ENCODE measurements at regions not wholly inside any gene's neighbourhood (a gene's known extent, or its start where the extent isn't known, plus 50 kb on each side); places are given as distances from the start of the nearest gene placed in this dataset.

- Histone ChIP-seq H3K27me3 (ENCODE audit: insufficient read depth, low read length, poor library complexity, severe bottlenecking) (no peaks in the 10 kb centered on the region), H3K27ac (ENCODE audit: low read depth, low read length) (no peak overlapping the region), H3K36me3 (ENCODE audit: insufficient read depth, low read length) (no peaks in the 10 kb centered on the region), H3K9me3 (ENCODE audit: low read length) (no peaks in the 10 kb centered on the region), H3K4me1 (ENCODE audit: insufficient read depth, low read length) (no peaks in the 10 kb centered on the region), H3K4me3 (ENCODE audit: low read length) (no peak overlapping the region)
- H3K4me1 Mint-ChIP-seq: no peaks in the 10 kb centered on the region
- H3K36me3 Mint-ChIP-seq: no peaks in the 10 kb centered on the region
- H3K4me3 Mint-ChIP-seq: no peak overlapping the region
- peaks cover 0 to 29% (median 6%) of the 10 kb centered on the region in 5 donors for H3K9me3 Mint-ChIP-seq
- H3K27me3 Mint-ChIP-seq: no peaks in the 10 kb centered on the region
- H3K27ac Mint-ChIP-seq: no peak overlapping the region
- ChIA-PET POLR2A (no interaction called here), CTCF (interaction anchor here (1.0 kb wide), 1 partner anchor 10 kb away, joined by 3 read pairs; no protein-coding TSS in a partner anchor)
- DNase-seq: no peak
These were observed 1293.6 kb upstream of the TENM3 start for GRCh38 chr4:180949424-180950213.

- no peak overlapping the region for H3K27ac Mint-ChIP-seq
These were observed 1292.8 kb upstream of the TENM3 start for GRCh38 chr4:180950377-180950776.

GRCh38 chr4:180951312-180951711, 1291.9 kb upstream of the TENM3 start:
- H3K36me3 ChIP-seq (ENCODE audit: insufficient read depth, low read length): no peaks in the 10 kb centered on the region
- H3K4me1 Mint-ChIP-seq: no peaks in the 10 kb centered on the region
- H3K27me3 Mint-ChIP-seq: no peaks in the 10 kb centered on the region
- POLR2A ChIA-PET: no interaction called here
- no peak overlapping the region for H3K27ac ChIP-seq (ENCODE audit: low read depth, low read length)
- CTCF ChIA-PET: no interaction called here
- no peak overlapping the region for H3K4me3 ChIP-seq (ENCODE audit: low read length)
- DNase-seq: no peak
- H3K9me3 Mint-ChIP-seq: peaks cover 0 to 24% (median 4%) of the 10 kb centered on the region in 5 donors
- no peaks in the 10 kb centered on the region for H3K36me3 Mint-ChIP-seq
- H3K9me3 ChIP-seq (ENCODE audit: low read length): no peaks in the 10 kb centered on the region
- H3K27ac Mint-ChIP-seq: no peak overlapping the region
- H3K4me1 ChIP-seq (ENCODE audit: insufficient read depth, low read length): no peaks in the 10 kb centered on the region
- H3K4me3 Mint-ChIP-seq: no peak overlapping the region
- no peaks in the 10 kb centered on the region for H3K27me3 ChIP-seq (ENCODE audit: insufficient read depth, low read length, poor library complexity, severe bottlenecking)

More at GRCh38 chr4:180950377-180950776, 1292.8 kb upstream of the TENM3 start:
- Histone ChIP-seq H3K4me3 (ENCODE audit: low read length) (no peak overlapping the region), H3K36me3 (ENCODE audit: insufficient read depth, low read length) (no peaks in the 10 kb centered on the region), H3K9me3 (ENCODE audit: low read length) (no peaks in the 10 kb centered on the region), H3K27ac (ENCODE audit: low read depth, low read length) (no peak overlapping the region), H3K27me3 (ENCODE audit: insufficient read depth, low read length, poor library complexity, severe bottlenecking) (no peaks in the 10 kb centered on the region), H3K4me1 (ENCODE audit: insufficient read depth, low read length) (no peaks in the 10 kb centered on the region)
- ChIA-PET POLR2A (no interaction called here), CTCF (interaction anchor here (1.0 kb wide), 1 partner anchor 11 kb away, joined by 3 read pairs; no protein-coding TSS in a partner anchor)
- Mint-ChIP-seq H3K4me3 (no peak overlapping the region), H3K4me1 (no peaks in the 10 kb centered on the region), H3K36me3 (no peaks in the 10 kb centered on the region), H3K9me3 (peaks cover 0 to 29% (median 6%) of the 10 kb centered on the region in 5 donors), H3K27me3 (no peaks in the 10 kb centered on the region)
- DNase-seq: no peak

- Mint-ChIP-seq H3K27ac (no peak overlapping the region), H3K9me3 (peaks cover 0 to 10% (median 4%) of the 10 kb centered on the region in 5 donors), H3K4me1 (no peaks in the 10 kb centered on the region), H3K36me3 (no peaks in the 10 kb centered on the region), H3K27me3 (no peaks in the 10 kb centered on the region), H3K4me3 (no peak overlapping the region)
- ChIA-PET CTCF (no interaction called here), POLR2A (no interaction called here)
- Histone ChIP-seq H3K4me1 (ENCODE audit: insufficient read depth, low read length) (no peaks in the 10 kb centered on the region), H3K27ac (ENCODE audit: low read depth, low read length) (no peak overlapping the region), H3K36me3 (ENCODE audit: insufficient read depth, low read length) (no peaks in the 10 kb centered on the region), H3K9me3 (ENCODE audit: low read length) (no peaks in the 10 kb centered on the region), H3K4me3 (ENCODE audit: low read length) (no peak overlapping the region), H3K27me3 (ENCODE audit: insufficient read depth, low read length, poor library complexity, severe bottlenecking) (no peaks in the 10 kb centered on the region)
- no peak for DNase-seq
These were observed 1289.6 kb upstream of the TENM3 start for GRCh38 chr4:180953572-180953971.

GRCh38 chr4:180960743-180961401, 1282.3 kb upstream of the TENM3 start:
- H3K9me3 Mint-ChIP-seq: peaks cover 0 to 21% (median 3%) of the 10 kb centered on the region in 5 donors
- no peaks in the 10 kb centered on the region for H3K36me3 Mint-ChIP-seq
- Histone ChIP-seq H3K4me1 (ENCODE audit: insufficient read depth, low read length) (no peaks in the 10 kb centered on the region), H3K27ac (ENCODE audit: low read depth, low read length) (no peak overlapping the region), H3K4me3 (ENCODE audit: low read length) (no peak overlapping the region), H3K27me3 (ENCODE audit: insufficient read depth, low read length, poor library complexity, severe bottlenecking) (no peaks in the 10 kb centered on the region), H3K9me3 (ENCODE audit: low read length) (no peaks in the 10 kb centered on the region), H3K36me3 (ENCODE audit: insufficient read depth, low read length) (no peaks in the 10 kb centered on the region)
- no peaks in the 10 kb centered on the region for H3K27me3 Mint-ChIP-seq
- POLR2A ChIA-PET: no interaction called here
- CTCF ChIA-PET: no interaction called here
- H3K27ac Mint-ChIP-seq: no peak overlapping the region
- H3K4me3 Mint-ChIP-seq: no peak overlapping the region
- no peaks in the 10 kb centered on the region for H3K4me1 Mint-ChIP-seq
- no peak for DNase-seq

- POLR2A ChIA-PET: no interaction called here
- Histone ChIP-seq H3K36me3 (ENCODE audit: insufficient read depth, low read length) (no peaks in the 10 kb centered on the region), H3K27me3 (ENCODE audit: insufficient read depth, low read length, poor library complexity, severe bottlenecking) (no peaks in the 10 kb centered on the region), H3K9me3 (ENCODE audit: low read length) (no peaks in the 10 kb centered on the region), H3K4me1 (ENCODE audit: insufficient read depth, low read length) (no peaks in the 10 kb centered on the region), H3K27ac (ENCODE audit: low read depth, low read length) (no peak overlapping the region), H3K4me3 (ENCODE audit: low read length) (no peak overlapping the region)
- CTCF ChIA-PET: no interaction called here
- H3K4me1 Mint-ChIP-seq: no peaks in the 10 kb centered on the region
- H3K9me3 Mint-ChIP-seq: peaks cover 0 to 23% (median 3%) of the 10 kb centered on the region in 5 donors
- no peak for DNase-seq
- no peaks in the 10 kb centered on the region for H3K36me3 Mint-ChIP-seq
- no peak overlapping the region for H3K27ac Mint-ChIP-seq
- no peaks in the 10 kb centered on the region for H3K27me3 Mint-ChIP-seq
- no peak overlapping the region for H3K4me3 Mint-ChIP-seq
These were observed 1280.9 kb upstream of the TENM3 start for GRCh38 chr4:180962268-180962667.

GRCh38 chr4:180966312-180966711, 1276.9 kb upstream of the TENM3 start:
- H3K36me3 ChIP-seq (ENCODE audit: insufficient read depth, low read length): no peaks in the 10 kb centered on the region
- DNase-seq: no peak
- CTCF ChIA-PET: no interaction called here
- H3K36me3 Mint-ChIP-seq: no peaks in the 10 kb centered on the region
- no peak overlapping the region for H3K4me3 ChIP-seq (ENCODE audit: low read length)
- H3K4me1 ChIP-seq (ENCODE audit: insufficient read depth, low read length): no peaks in the 10 kb centered on the region
- H3K27ac ChIP-seq (ENCODE audit: low read depth, low read length): no peak overlapping the region
- H3K4me3 Mint-ChIP-seq: no peak overlapping the region
- H3K9me3 Mint-ChIP-seq: peaks cover 2 to 29% (median 8%) of the 10 kb centered on the region in 5 donors
- no peaks in the 10 kb centered on the region for H3K9me3 ChIP-seq (ENCODE audit: low read length)
- no peaks in the 10 kb centered on the region for H3K27me3 ChIP-seq (ENCODE audit: insufficient read depth, low read length, poor library complexity, severe bottlenecking)
- POLR2A ChIA-PET: no interaction called here
- no peaks in the 10 kb centered on the region for H3K27me3 Mint-ChIP-seq
- H3K27ac Mint-ChIP-seq: no peak overlapping the region
- no peaks in the 10 kb centered on the region for H3K4me1 Mint-ChIP-seq

GRCh38 chr4:180967936-180968335, 1275.3 kb upstream of the TENM3 start:
- Mint-ChIP-seq H3K27me3 (no peaks in the 10 kb centered on the region), H3K36me3 (no peaks in the 10 kb centered on the region), H3K27ac (no peak overlapping the region), H3K4me3 (no peak overlapping the region), H3K4me1 (no peaks in the 10 kb centered on the region), H3K9me3 (peaks cover 2 to 24% (median 7%) of the 10 kb centered on the region in 5 donors)
- Histone ChIP-seq H3K4me1 (ENCODE audit: insufficient read depth, low read length) (no peaks in the 10 kb centered on the region), H3K27me3 (ENCODE audit: insufficient read depth, low read length, poor library complexity, severe bottlenecking) (no peaks in the 10 kb centered on the region), H3K9me3 (ENCODE audit: low read length) (no peaks in the 10 kb centered on the region), H3K27ac (ENCODE audit: low read depth, low read length) (no peak overlapping the region), H3K36me3 (ENCODE audit: insufficient read depth, low read length) (no peaks in the 10 kb centered on the region), H3K4me3 (ENCODE audit: low read length) (no peak overlapping the region)
- ChIA-PET POLR2A (no interaction called here), CTCF (no interaction called here)
- DNase-seq: no peak
